Activated CD8-positive, alpha-beta T cell treated with anti-CD3 and anti-CD28 coated beads for 36 hours (primary cell): ENCODE measurements at regions not wholly inside any gene's neighbourhood (a gene's known extent, or its start where the extent isn't known, plus 50 kb on each side); places are given as distances from the start of the nearest gene placed in this dataset.

Experiments used
- ATAC-seq: fragments of 200-7000 bp; cut with Tn5 transposase; one replicate; pipeline ENCODE4 v1.10.0; 2021; ENCODE audit warnings: mild to moderate bottlenecking, moderate library complexity
- CTCF ChIA-PET: fragments of 350-600 bp; sonication (Branson Sonifier 250); formaldehyde crosslinking; loops from one replicate; lab custom pipeline; 2021; ENCODE audit warnings: antibody characterized with exemption; lab: Charles Lee
- POLR2A ChIA-PET: fragments of 350-600 bp; sonication (Branson Sonifier 250); formaldehyde crosslinking; loops from one replicate; lab custom pipeline; 2021; ENCODE audit warnings: antibody characterized with exemption; lab: Charles Lee
- DNase-seq: peaks from one replicate; pipeline ENCODE4 v3.0.0-alpha.2; 2020
- H3K27ac Mint-ChIP-seq: one replicate; pipeline ENCODE4 v1.8.0; 2021; ENCODE audit warnings: mild to moderate bottlenecking, mixed read lengths
- H3K27me3 Mint-ChIP-seq: one replicate; pipeline ENCODE4 v1.8.0; 2021; ENCODE audit warnings: mixed read lengths
- H3K36me3 Mint-ChIP-seq: one replicate; pipeline ENCODE4 v1.8.0; 2021; ENCODE audit warnings: low read depth, mixed read lengths
- H3K4me1 Mint-ChIP-seq: one replicate; pipeline ENCODE4 v1.8.0; 2021; ENCODE audit warnings: low read depth, mixed read lengths
- H3K4me3 Mint-ChIP-seq: one replicate; pipeline ENCODE4 v1.8.0; 2021; ENCODE audit warnings: mild to moderate bottlenecking, moderate library complexity, mixed read lengths
- H3K9me3 Mint-ChIP-seq: one replicate; pipeline ENCODE4 v1.8.0; 2021; ENCODE audit warnings: mixed read lengths
- intact Hi-C: fragments of 100-400 bp; cut with micrococcal nuclease; formaldehyde crosslinking; loops from one replicate; pipeline ENCODE4 v1.10.0; 2022
- TF ChIP-seq, protein P1 (sequence below): fragments of 200-600 bp; IDR thresholded peaks from one replicate; pipeline ENCODE4 v1.8.0; 2022; ENCODE audit warnings: antibody characterized with exemption, mild to moderate bottlenecking

DNA sequence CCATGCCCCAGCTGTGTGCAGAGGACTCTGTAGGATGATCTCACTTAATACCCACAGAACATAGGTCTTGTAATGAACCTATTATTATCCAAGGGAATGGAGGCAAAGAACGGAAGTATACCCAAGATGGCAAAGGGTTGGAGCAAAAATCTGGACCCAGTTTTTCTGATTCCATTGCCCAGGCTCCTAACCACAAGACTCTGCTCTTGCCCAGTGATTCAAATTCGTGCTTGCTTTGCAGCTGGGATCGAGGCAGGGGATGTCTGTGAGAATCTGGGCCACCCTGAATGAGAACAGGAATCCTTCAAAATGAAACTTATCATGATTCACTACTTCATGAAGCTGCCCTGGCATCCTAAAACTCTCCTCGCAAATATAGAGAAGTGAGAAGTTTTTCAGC is 97.5 kb upstream of the KCNJ6 start:
- CTCF ChIA-PET: no interaction called here
- no peak for ATAC-seq
- POLR2A ChIA-PET: no interaction called here
- Mint-ChIP-seq H3K36me3 (no peaks in the 10 kb centered on the region), H3K27me3 (peaks cover 5% of the 10 kb centered on the region), H3K4me1 (no peaks in the 10 kb centered on the region), H3K4me3 (no peak overlapping the region), H3K9me3 (no peaks in the 10 kb centered on the region), H3K27ac (no peak overlapping the region)
- TF ChIP-seq, protein P1, sequence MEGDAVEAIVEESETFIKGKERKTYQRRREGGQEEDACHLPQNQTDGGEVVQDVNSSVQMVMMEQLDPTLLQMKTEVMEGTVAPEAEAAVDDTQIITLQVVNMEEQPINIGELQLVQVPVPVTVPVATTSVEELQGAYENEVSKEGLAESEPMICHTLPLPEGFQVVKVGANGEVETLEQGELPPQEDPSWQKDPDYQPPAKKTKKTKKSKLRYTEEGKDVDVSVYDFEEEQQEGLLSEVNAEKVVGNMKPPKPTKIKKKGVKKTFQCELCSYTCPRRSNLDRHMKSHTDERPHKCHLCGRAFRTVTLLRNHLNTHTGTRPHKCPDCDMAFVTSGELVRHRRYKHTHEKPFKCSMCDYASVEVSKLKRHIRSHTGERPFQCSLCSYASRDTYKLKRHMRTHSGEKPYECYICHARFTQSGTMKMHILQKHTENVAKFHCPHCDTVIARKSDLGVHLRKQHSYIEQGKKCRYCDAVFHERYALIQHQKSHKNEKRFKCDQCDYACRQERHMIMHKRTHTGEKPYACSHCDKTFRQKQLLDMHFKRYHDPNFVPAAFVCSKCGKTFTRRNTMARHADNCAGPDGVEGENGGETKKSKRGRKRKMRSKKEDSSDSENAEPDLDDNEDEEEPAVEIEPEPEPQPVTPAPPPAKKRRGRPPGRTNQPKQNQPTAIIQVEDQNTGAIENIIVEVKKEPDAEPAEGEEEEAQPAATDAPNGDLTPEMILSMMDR: no peak
- intact Hi-C loops: no loop called here
- DNase-seq: no peak

- TF ChIP-seq, protein P1: no peak
- DNase-seq (no peak), ATAC-seq (no peak)
- CTCF ChIA-PET: no interaction called here
- Mint-ChIP-seq H3K9me3 (no peaks in the 10 kb centered on the region), H3K27me3 (peaks cover 5% of the 10 kb centered on the region), H3K4me3 (no peak overlapping the region), H3K36me3 (no peaks in the 10 kb centered on the region), H3K4me1 (no peaks in the 10 kb centered on the region), H3K27ac (no peak overlapping the region)
- intact Hi-C loops: no loop called here
- POLR2A ChIA-PET: no interaction called here
These were observed 98.0 kb upstream of the KCNJ6 start for GRCh38 chr21:38014298-38014697.

DNA sequence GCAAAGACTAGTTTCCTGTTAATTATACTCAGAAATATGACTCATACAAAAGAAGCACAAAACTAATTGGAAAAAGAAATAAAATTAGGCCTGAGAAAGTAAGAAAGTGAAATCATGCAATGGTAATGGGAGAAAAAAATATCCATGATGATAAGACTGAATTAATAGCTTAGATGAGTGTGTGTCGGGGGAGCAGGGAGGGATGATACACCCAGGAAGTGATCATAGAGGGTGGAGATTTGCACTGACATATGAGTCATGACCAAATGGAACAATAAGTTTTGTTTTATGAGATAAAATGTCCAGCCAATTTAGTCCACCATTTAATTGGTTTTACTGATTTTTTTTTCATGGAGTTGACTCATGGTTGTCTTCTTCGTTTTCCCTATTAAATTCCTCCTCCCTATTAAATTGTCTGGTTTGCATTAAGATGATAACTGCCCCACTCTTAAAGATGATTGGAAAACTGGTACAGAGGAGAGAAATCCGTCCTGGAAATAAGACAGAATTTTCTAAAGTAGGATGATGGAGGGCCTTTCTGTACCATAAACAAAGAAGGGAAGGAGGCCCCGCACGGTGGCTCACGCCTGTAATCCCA is 111.7 kb upstream of the KCNJ6 start:
- ATAC-seq: no peak
- peaks cover 10% of the 10 kb centered on the region for H3K27me3 Mint-ChIP-seq
- CTCF ChIA-PET: no interaction called here
- H3K4me3 Mint-ChIP-seq: no peak overlapping the region
- H3K9me3 Mint-ChIP-seq: no peaks in the 10 kb centered on the region
- no peak for DNase-seq
- POLR2A ChIA-PET: no interaction called here
- no peak overlapping the region for H3K27ac Mint-ChIP-seq
- TF ChIP-seq, protein P1: no peak
- no peaks in the 10 kb centered on the region for H3K4me1 Mint-ChIP-seq
- H3K36me3 Mint-ChIP-seq: no peaks in the 10 kb centered on the region
- intact Hi-C loops: no loop called here

- Mint-ChIP-seq H3K4me3 (no peak overlapping the region), H3K27ac (no peak overlapping the region), H3K4me1 (no peaks in the 10 kb centered on the region), H3K9me3 (no peaks in the 10 kb centered on the region), H3K36me3 (no peaks in the 10 kb centered on the region), H3K27me3 (peaks cover 17% of the 10 kb centered on the region)
- ChIA-PET POLR2A (no interaction called here), CTCF (no interaction called here)
- DNase-seq (no peak), ATAC-seq (no peak)
- intact Hi-C loops: no loop called here
- TF ChIP-seq, protein P1: no peak
These were observed 116.0 kb upstream of the KCNJ6 start for GRCh38 chr21:38032082-38032801.

- intact Hi-C loops: no loop called here
- Mint-ChIP-seq H3K27me3 (peaks cover 14% of the 10 kb centered on the region), H3K27ac (no peak overlapping the region), H3K36me3 (no peaks in the 10 kb centered on the region), H3K9me3 (no peaks in the 10 kb centered on the region), H3K4me3 (no peak overlapping the region), H3K4me1 (no peaks in the 10 kb centered on the region)
- DNase-seq (no peak), ATAC-seq (no peak)
- TF ChIP-seq, protein P1: no peak
- ChIA-PET CTCF (no interaction called here), POLR2A (no interaction called here)
These were observed 119.8 kb upstream of the KCNJ6 start for GRCh38 chr21:38036016-38036415.
